Stimulated activated CD4-positive, alpha-beta T cell treated with anti-CD3 and anti-CD28 coated beads, Interleukin-2, amount 100 ng/mL, for 48 hours (primary cell): ENCODE measurements at regions not wholly inside any gene's neighbourhood (a gene's known extent, or its start where the extent isn't known, plus 50 kb on each side); places are given as distances from the start of the nearest gene placed in this dataset.
"Not testable (repeated sequence)": the region's sequence is repeated elsewhere in the genome, so short reads cannot be mapped to it uniquely, and the experiment has no call there.

ENCODE experiments used
- DNase-seq, 2 donors: peaks; one replicate each; pipeline ENCODE4 v3.0.0-alpha.2; 2020

DNA sequence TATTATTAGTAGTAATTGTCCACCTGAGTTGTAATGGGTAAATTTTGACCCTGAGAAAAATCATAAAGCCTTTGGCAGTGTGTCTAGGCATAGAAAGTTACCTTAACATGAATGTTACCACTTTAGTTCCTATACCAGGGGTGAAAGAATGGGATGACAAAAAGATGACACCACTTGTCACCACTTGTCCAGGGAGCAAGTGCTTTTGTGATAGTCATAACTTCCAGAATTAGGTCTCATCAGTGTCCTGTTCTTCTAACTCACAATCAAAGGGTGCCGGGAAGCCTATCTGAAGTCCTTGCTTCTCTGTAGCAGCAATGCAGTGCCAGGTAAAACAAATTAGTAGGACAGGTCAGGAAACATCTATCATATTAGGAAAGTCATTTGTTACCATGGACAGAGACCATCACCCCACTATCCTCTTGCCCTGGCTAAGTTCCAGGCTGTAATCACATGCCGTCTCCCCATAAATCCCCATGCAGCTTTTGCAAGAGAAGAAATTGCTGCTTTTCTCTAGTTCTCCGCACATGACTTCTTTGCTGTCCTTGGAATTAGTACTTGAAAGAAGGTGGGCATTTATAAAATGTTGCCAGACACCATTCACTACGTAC is 156.5 kb upstream of the SGCD start:
- no peak for DNase-seq

DNA sequence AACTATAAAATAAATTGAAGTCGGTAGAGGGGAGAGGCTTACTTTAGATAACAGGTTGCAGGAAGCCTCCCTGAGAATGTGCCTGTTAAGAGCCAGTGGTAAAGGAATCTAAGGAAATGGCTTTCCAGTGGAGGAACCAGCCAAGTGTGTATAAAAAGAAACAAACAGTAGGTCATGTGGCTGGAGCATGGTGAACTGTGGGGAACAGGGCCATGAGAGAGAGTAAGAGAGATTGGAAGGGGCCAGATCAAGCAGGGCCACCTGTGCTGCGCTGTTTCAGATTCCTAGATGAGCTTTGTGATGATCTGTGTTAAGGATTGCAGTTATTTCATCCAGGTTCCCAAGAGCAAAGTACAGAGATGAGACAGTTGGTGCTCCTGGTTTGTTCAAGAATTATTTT is 152.7 kb upstream of the SGCD start:
- DNase-seq = no peak

- no peak for DNase-seq
These were observed 148.8 kb upstream of the SGCD start for GRCh38 chr5:156178117-156178516.

DNA sequence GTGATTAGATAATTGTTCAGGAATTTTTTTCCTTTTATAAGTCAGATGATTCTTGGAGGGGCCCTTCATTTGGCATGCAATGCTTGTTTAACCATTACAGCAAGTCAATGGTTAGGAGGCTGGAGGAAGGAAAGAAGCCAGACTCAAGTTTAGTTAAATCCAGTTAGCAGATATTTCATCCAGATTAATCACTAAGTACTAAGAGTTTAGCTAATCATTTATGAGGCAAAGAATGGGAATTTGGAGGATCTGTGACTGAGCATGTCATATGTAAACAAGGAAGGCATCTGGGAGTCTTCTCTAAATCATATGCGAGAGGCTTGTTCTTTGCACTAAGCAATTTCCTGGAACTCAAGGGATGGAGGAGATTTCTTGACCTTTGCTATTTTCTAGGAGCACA is 145.3 kb upstream of the SGCD start:
- no peak for DNase-seq

- no peak for DNase-seq
These were observed 144.6 kb upstream of the SGCD start for GRCh38 chr5:156182174-156182967.

- no peak for DNase-seq
These were observed 140.2 kb upstream of the SGCD start for GRCh38 chr5:156186760-156187159.

- DNase-seq = no peak
These were observed 138.9 kb upstream of the SGCD start for GRCh38 chr5:156188016-156188415.

GRCh38 chr5:156189628-156190027 is 137.3 kb upstream of the SGCD start:
- DNase-seq = no peak

DNA sequence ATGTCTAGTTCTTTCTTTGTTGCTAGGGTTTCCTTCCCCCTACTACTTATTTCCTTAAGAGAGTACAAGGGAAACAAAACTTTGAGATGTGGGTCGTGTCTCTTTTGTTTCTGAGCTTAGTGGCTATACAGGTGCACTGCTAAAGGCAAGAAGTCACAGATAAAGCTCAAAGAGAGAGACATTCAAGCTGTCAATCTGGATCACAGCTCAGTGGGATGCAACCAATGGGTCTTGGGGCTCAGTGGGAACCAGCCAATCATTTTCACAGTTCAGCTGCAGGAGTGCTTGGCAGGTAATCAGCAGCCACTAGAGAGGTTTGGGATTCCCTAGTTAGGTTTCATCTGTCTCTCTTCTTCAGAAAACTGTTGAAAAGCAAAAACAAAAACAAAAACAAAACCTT is 135.4 kb upstream of the SGCD start:
- no peak for DNase-seq

GRCh38 chr5:156197042-156197635 is 129.8 kb upstream of the SGCD start:
- no peak for DNase-seq

DNA sequence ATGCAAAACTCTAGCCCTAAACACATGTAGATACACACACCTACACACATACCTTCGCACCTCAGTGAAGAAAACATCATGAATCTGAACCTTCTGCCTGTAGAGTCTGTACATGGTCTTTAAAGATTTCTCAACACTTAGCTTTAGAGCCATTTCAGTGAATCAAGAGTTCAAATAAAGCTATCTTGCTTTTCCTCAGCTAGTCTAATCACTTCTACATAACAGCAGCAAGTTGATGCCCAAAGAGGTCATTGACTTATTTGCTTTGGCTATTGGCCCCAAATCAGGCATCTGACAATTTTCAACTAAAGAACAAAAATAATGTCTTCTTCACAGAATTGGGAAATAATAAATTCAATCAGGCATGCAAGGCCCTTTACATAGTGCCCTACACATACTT is 127.9 kb upstream of the SGCD start:
- no peak for DNase-seq

GRCh38 chr5:156200938-156201787 is 125.8 kb upstream of the SGCD start:
- no peak for DNase-seq

GRCh38 chr5:156201788-156202403 is 125.1 kb upstream of the SGCD start:
- DNase-seq = no peak

- DNase-seq = no peak
These were observed 118.7 kb upstream of the SGCD start for GRCh38 chr5:156208271-156208670.

DNA sequence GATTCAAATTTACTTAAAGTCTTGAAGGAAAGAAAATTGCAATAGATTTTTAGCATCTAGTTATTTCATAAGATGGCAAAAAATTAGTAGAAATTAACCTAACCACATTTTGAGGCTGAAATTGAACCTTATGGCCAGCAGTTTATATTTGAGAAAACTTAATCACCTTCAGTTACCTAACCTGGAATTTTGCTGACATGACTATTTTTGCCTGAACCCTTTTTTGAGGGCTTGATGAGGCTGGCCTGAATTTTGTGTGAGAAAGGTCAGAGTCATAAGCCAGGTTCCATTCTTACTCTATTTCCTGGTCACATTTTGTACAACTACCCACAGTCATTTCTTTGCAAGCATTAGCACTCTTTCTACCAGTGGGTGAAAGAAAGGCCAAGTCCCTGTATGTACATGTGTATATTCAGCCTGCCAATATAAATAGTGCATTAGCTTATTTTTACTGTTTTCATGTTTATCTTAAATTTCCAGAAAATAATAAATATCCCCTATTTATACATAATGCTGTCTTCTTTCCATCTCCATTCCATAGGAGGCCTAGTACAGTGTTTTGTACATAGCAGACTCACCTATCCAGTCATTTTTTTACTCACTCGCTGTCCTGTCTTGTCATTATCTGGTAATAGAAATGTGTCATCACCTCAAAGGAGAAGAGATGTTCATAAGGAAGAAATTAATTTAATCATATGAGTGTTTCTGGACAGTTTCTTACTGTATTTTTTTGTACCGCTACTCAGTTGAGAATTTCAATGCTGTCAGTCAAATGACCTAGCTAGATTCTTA is 108.4 kb upstream of the SGCD start:
- no peak for DNase-seq

DNA sequence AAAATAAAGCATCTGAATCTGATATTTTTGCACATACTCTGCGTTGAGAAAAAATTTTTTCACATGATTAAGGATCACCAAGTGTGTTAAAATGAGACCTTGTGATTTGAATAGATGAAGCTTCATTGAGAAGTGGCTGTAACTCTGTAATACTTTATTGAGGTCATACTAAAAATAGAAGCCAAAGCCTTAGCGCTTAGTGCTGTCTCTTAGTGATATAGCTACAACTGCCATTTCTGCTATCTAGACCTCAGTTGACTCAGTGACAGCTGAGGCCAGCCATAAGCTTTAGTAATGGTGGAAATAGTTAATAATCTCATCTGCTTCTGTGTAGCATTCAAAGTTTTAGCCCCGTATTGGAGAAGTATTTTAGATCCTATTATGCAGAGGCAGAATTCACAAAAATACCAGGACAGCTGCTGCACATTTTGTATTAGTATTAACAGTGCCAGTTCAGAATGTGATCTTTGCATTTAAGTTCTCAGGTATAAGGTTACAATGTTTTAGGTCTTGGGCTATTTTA is 107.4 kb upstream of the SGCD start:
- no peak for DNase-seq

GRCh38 chr5:156221816-156222215 is 105.1 kb upstream of the SGCD start:
- DNase-seq = no peak

DNA sequence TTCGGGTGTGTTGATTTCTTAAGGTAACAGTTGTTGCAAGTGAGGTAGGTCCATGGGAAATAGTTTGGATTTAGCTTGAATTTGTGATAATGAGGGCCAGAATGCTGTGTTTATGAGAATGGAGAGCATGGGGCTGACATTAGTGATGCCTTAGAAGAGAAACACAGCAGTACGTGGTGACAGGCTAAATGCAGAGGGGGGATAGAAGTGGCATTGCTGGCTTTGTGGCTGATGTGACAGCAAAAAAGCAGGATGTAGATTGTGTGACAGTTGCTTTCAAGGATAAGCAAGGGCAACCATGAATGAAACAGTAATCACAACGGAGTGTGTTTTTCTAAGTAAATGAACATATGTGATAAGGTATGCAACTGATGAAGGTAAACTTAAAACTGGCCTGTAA is 103.4 kb upstream of the SGCD start:
- no peak for DNase-seq

- not testable (repeated sequence) for DNase-seq
These were observed 100.5 kb upstream of the SGCD start for GRCh38 chr5:156226485-156226884.

DNA sequence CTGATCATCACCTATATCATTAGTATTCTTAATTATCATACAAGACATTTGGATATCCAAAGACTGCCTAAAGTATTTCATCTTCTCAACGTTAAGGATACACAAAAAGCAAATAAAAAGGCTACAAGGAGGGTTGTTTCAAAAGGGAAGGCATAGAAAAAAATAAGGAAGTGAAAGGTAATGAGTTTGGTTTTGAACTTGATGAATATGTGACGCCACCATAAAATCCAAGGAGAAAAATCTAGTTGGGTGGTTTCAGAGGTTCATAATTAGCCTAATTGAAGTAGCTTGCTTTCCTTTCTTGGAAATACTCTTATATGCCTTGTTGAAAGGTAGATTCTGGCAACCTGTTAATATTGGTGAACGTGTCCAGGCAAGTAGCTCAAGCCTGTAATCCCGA is 96.1 kb upstream of the SGCD start:
- no peak for DNase-seq

DNA sequence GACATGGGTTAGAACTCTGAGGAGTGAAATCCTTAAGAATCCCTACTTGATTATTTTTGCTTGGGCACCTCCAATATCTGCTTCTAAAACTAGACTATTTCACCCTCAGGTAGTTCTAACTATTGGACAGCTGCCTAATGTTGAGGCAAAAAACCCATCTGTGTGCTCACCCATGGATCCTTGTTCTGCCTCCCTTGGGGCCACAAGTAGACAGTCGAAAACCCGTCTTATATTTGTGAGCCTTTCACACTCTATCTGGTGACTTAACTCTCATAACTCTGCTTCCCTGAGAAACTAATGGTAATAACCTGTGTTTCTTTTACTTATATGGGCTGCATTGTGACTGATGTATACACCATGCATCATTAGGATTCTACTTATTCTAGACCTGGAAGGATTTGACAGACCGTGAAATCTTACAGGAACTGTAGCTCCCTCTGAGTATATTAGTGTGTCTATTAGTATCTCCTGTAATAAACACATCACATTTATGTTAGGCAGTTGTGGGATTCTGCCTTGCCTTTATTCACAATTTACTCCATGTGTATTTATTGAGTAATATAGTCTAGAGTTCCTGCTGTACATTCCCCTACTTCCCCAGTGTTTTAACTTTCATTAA is 94.6 kb upstream of the SGCD start:
- no peak for DNase-seq
